ENCODE measurements at regions not wholly inside any gene's neighbourhood (a gene's known extent, or its start where the extent isn't known, plus 50 kb on each side); places are given as distances from the start of the nearest gene placed in this dataset.

DNA sequence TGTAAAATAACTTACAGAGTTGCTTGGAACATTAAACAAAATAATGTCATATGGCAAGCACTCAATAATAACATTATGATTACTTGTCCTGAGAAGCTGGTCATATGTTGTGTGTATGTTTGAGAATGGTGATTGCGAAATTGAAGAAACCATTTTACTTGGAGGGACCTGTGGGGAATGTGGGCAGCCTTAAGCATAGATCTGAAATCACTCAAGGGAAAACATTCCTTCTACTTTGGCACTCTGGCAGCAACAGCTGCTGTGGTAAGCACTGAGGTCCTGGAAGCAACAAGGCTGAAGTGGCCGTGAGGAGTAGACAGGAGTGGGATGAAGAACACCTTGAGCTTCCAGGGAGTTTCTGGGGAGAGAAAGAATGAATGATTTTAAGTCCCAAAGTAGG, 165.4 kb upstream of the ADAMTS5 start:
- TF ChIP-seq CTCF (IDR thresholded peaks at IDR 0.05): no peak
- no peak for TF ChIP-seq POLR2A (IDR thresholded peaks at IDR 0.05)
